ENCODE measurements at regions not wholly inside any gene's neighbourhood (a gene's known extent, or its start where the extent isn't known, plus 50 kb on each side); places are given as distances from the start of the nearest gene placed in this dataset.
"Not testable (repeated sequence)": the region's sequence is repeated elsewhere in the genome, so short reads cannot be mapped to it uniquely, and the experiment has no call there.

GRCh38 chr3:67064105-67064504 is 66.0 kb downstream of the KBTBD8 start:
- Mint-ChIP-seq H3K27ac (no peak overlapping the region), H3K9me3 (ENCODE audit: low read depth) (peaks cover 3% of the 10 kb centered on the region), H3K4me3 (no peak overlapping the region), H3K4me1 (no peaks in the 10 kb centered on the region), H3K36me3 (no peaks in the 10 kb centered on the region), H3K27me3 (peaks cover 4% of the 10 kb centered on the region)
- no peak for ATAC-seq
- CTCF ChIA-PET: no interaction called here
- DNase-seq: no peak

- DNase-seq (no peak), ATAC-seq (no peak)
- Mint-ChIP-seq H3K4me1 (no peaks in the 10 kb centered on the region), H3K27ac (no peak overlapping the region), H3K4me3 (no peak overlapping the region), H3K36me3 (no peaks in the 10 kb centered on the region), H3K27me3 (no peaks in the 10 kb centered on the region), H3K9me3 (ENCODE audit: low read depth) (no peaks in the 10 kb centered on the region)
- CTCF ChIA-PET: no interaction called here
Observed at GRCh38 chr3:67067251-67067650, 69.1 kb downstream of the KBTBD8 start.

- H3K27me3 Mint-ChIP-seq; ATAC-seq; CTCF ChIA-PET; DNase-seq; H3K36me3 Mint-ChIP-seq; H3K4me3 Mint-ChIP-seq; H3K9me3 Mint-ChIP-seq (ENCODE audit: low read depth); H3K4me1 Mint-ChIP-seq; H3K27ac Mint-ChIP-seq: not testable (repeated sequence)
Observed at GRCh38 chr3:67072640-67073039, 74.5 kb downstream of the KBTBD8 start.

- Mint-ChIP-seq H3K36me3 (no peaks in the 10 kb centered on the region), H3K4me3 (no peak overlapping the region), H3K4me1 (peaks cover 7% of the 10 kb centered on the region), H3K9me3 (ENCODE audit: low read depth) (no peaks in the 10 kb centered on the region), H3K27ac (no peak overlapping the region), H3K27me3 (no peaks in the 10 kb centered on the region)
- no peak for DNase-seq
- CTCF ChIA-PET: no interaction called here
- ATAC-seq: no peak
Observed at GRCh38 chr3:67073812-67074211, 75.7 kb downstream of the KBTBD8 start.

GRCh38 chr3:67075295-67075694 is 77.2 kb downstream of the KBTBD8 start:
- CTCF ChIA-PET: interaction anchor here (0.8 kb wide), 1 partner anchor 103 kb away, joined by 3 read pairs; no protein-coding TSS in a partner anchor
- no peaks in the 10 kb centered on the region for H3K9me3 Mint-ChIP-seq (ENCODE audit: low read depth)
- no peak for ATAC-seq
- peaks cover 7% of the 10 kb centered on the region for H3K4me1 Mint-ChIP-seq
- no peak for DNase-seq
- no peak overlapping the region for H3K27ac Mint-ChIP-seq
- no peak overlapping the region for H3K4me3 Mint-ChIP-seq
- H3K27me3 Mint-ChIP-seq: no peaks in the 10 kb centered on the region
- no peaks in the 10 kb centered on the region for H3K36me3 Mint-ChIP-seq

GRCh38 chr3:67076607-67077006 is 78.5 kb downstream of the KBTBD8 start:
- no peak overlapping the region for H3K4me3 Mint-ChIP-seq
- DNase-seq (no peak), ATAC-seq (no peak)
- no peak overlapping the region for H3K27ac Mint-ChIP-seq
- H3K9me3 Mint-ChIP-seq (ENCODE audit: low read depth): no peaks in the 10 kb centered on the region
- no peaks in the 10 kb centered on the region for H3K36me3 Mint-ChIP-seq
- CTCF ChIA-PET: no interaction called here
- no peaks in the 10 kb centered on the region for H3K27me3 Mint-ChIP-seq
- peaks cover 7% of the 10 kb centered on the region for H3K4me1 Mint-ChIP-seq

GRCh38 chr3:67077656-67078055 is 79.5 kb downstream of the KBTBD8 start:
- CTCF ChIA-PET: interaction anchor here (1.5 kb wide), 1 partner anchor 35 kb away, joined by 3 read pairs; no protein-coding TSS in a partner anchor
- H3K4me3 Mint-ChIP-seq: no peak overlapping the region
- no peak for ATAC-seq

GRCh38 chr3:67082533-67083024 is 84.5 kb downstream of the KBTBD8 start:
- CTCF ChIA-PET: interaction anchor here (1.5 to 2.4 kb wide), 2 partner anchors 31 to 110 kb away, joined by 7 to 9 read pairs; no protein-coding TSS in a partner anchor
- H3K4me1 Mint-ChIP-seq: peaks cover 21% of the 10 kb centered on the region
- no peak for ATAC-seq
- peaks cover 34% of the 10 kb centered on the region for H3K9me3 Mint-ChIP-seq (ENCODE audit: low read depth)
- peaks cover 36% of the 10 kb centered on the region for H3K36me3 Mint-ChIP-seq
- H3K4me3 Mint-ChIP-seq: no peak overlapping the region
- no peak for DNase-seq
- peak overlapping the region; percentile 73 for H3K27ac Mint-ChIP-seq
- H3K27me3 Mint-ChIP-seq: no peaks in the 10 kb centered on the region

More at GRCh38 chr3:67077656-67078055, 79.5 kb downstream of the KBTBD8 start:
- no peaks in the 10 kb centered on the region for H3K27me3 Mint-ChIP-seq
- peaks cover 12% of the 10 kb centered on the region for H3K4me1 Mint-ChIP-seq
- peaks cover 8% of the 10 kb centered on the region for H3K36me3 Mint-ChIP-seq
- H3K27ac Mint-ChIP-seq: no peak overlapping the region
- peaks cover 2% of the 10 kb centered on the region for H3K9me3 Mint-ChIP-seq (ENCODE audit: low read depth)
- DNase-seq: no peak

GRCh38 chr3:67083277-67083676 is 85.2 kb downstream of the KBTBD8 start:
- H3K36me3 Mint-ChIP-seq: peaks cover 36% of the 10 kb centered on the region
- H3K4me1 Mint-ChIP-seq: peaks cover 20% of the 10 kb centered on the region
- ATAC-seq (peak; percentile 97), DNase-seq (peak; percentile 80)
- no peak overlapping the region for H3K4me3 Mint-ChIP-seq
- no peaks in the 10 kb centered on the region for H3K27me3 Mint-ChIP-seq
- H3K9me3 Mint-ChIP-seq (ENCODE audit: low read depth): peaks cover 37% of the 10 kb centered on the region
- CTCF ChIA-PET: interaction anchor here (1.3 to 2.4 kb wide), 3 partner anchors 30 to 111 kb away, joined by 4 to 9 read pairs (median 7); partner anchors contain the start of gene KBTBD8
- H3K27ac Mint-ChIP-seq: peak overlapping the region; percentile 73

- Mint-ChIP-seq H3K4me3 (no peak overlapping the region), H3K36me3 (peaks cover 27% of the 10 kb centered on the region), H3K9me3 (ENCODE audit: low read depth) (peaks cover 34% of the 10 kb centered on the region), H3K4me1 (peaks cover 13% of the 10 kb centered on the region), H3K27me3 (no peaks in the 10 kb centered on the region), H3K27ac (no peak overlapping the region)
- no peak for DNase-seq
- CTCF ChIA-PET: no interaction called here
- ATAC-seq: no peak
Observed at GRCh38 chr3:67087788-67088187, 89.7 kb downstream of the KBTBD8 start.

- Mint-ChIP-seq H3K4me1 (no peaks in the 10 kb centered on the region), H3K4me3 (no peak overlapping the region), H3K9me3 (ENCODE audit: low read depth) (peaks cover 15% of the 10 kb centered on the region), H3K27ac (no peak overlapping the region), H3K27me3 (no peaks in the 10 kb centered on the region), H3K36me3 (peaks cover 8% of the 10 kb centered on the region)
- no peak for ATAC-seq
- DNase-seq: no peak
- CTCF ChIA-PET: interaction anchor here (1.5 to 2.0 kb wide), 2 partner anchors 23 to 118 kb away, joined by 4 to 5 read pairs; no protein-coding TSS in a partner anchor
Observed at GRCh38 chr3:67090474-67090873, 92.4 kb downstream of the KBTBD8 start.

- DNase-seq (no peak), ATAC-seq (no peak)
- no peak overlapping the region for H3K27ac Mint-ChIP-seq
- no peaks in the 10 kb centered on the region for H3K36me3 Mint-ChIP-seq
- CTCF ChIA-PET: no interaction called here
- peaks cover 9% of the 10 kb centered on the region for H3K27me3 Mint-ChIP-seq
- no peak overlapping the region for H3K4me3 Mint-ChIP-seq
- no peaks in the 10 kb centered on the region for H3K9me3 Mint-ChIP-seq (ENCODE audit: low read depth)
- no peaks in the 10 kb centered on the region for H3K4me1 Mint-ChIP-seq
Observed at GRCh38 chr3:67093305-67093704, 95.2 kb downstream of the KBTBD8 start.

GRCh38 chr3:67094167-67094566 is 96.1 kb downstream of the KBTBD8 start:
- CTCF ChIA-PET: no interaction called here
- Mint-ChIP-seq H3K27ac (no peak overlapping the region), H3K9me3 (ENCODE audit: low read depth) (no peaks in the 10 kb centered on the region), H3K4me1 (no peaks in the 10 kb centered on the region), H3K4me3 (no peak overlapping the region), H3K36me3 (no peaks in the 10 kb centered on the region), H3K27me3 (peaks cover 9% of the 10 kb centered on the region)
- ATAC-seq: no peak
- no peak for DNase-seq

- H3K27me3 Mint-ChIP-seq: peaks cover 12% of the 10 kb centered on the region
- DNase-seq (no peak), ATAC-seq (no peak)
- no peaks in the 10 kb centered on the region for H3K4me1 Mint-ChIP-seq
- no peak overlapping the region for H3K27ac Mint-ChIP-seq
- H3K36me3 Mint-ChIP-seq: no peaks in the 10 kb centered on the region
- no peak overlapping the region for H3K4me3 Mint-ChIP-seq
- CTCF ChIA-PET: no interaction called here
- H3K9me3 Mint-ChIP-seq (ENCODE audit: low read depth): no peaks in the 10 kb centered on the region
Observed at GRCh38 chr3:67094774-67095173, 96.7 kb downstream of the KBTBD8 start.
